ENCODE measurements at regions not wholly inside any gene's neighbourhood (a gene's known extent, or its start where the extent isn't known, plus 50 kb on each side); places are given as distances from the start of the nearest gene placed in this dataset.

GRCh38 chr3:104628185-104628789, 738.4 kb upstream of the ALCAM start (continued):
- no peak for TF ChIP-seq IRF3 (IDR thresholded peaks at IDR 0.05)
- TF ChIP-seq E2F4 (IDR thresholded peaks at IDR 0.05; ENCODE audit: low read depth, low read length) = no peak
- TF ChIP-seq ASH2L (IDR thresholded peaks at IDR 0.05; ENCODE audit: borderline replicate concordance, low read depth) = no peak
- no peak for TF ChIP-seq NR2F1 (conservative IDR thresholded peaks at IDR 0.05)

- no peaks in the 10 kb centered on the region for H3K36me3 ChIP-seq (ENCODE audit: control insufficient read depth in 2 of 2, insufficient read depth in 2 of 2, low read length in 1 of 2)
- ChIA-PET SMC1A (ENCODE audit: uncharacterized antibody, unreplicated experiment) (no interaction called here), POLR2A (no interaction called here), RAD21 (ENCODE audit: unreplicated experiment) (no interaction called here), CTCF (interaction anchor here (0.6 to 1.3 kb wide), 2 partner anchors 30 to 900 kb away, joined by 3 to 4 read pairs; no protein-coding TSS in a partner anchor)
- no peaks in the 10 kb centered on the region for H4K20me1 ChIP-seq (ENCODE audit: control insufficient read depth, insufficient read depth)
- H3K27me3 ChIP-seq (replicated peaks in 1 of 2; ENCODE audit: control insufficient read depth in 2 of 2, insufficient read depth in 2 of 2, low read length in 1 of 2) = no peaks in the 10 kb centered on the region
- H3K4me2 ChIP-seq (ENCODE audit: control insufficient read depth, insufficient read depth) = no peak overlapping the region
- BruUV-seq (replicated peaks) = no TSS peak
- no peak overlapping the region for H3K4me3 ChIP-seq
- H3K27ac ChIP-seq (ENCODE audit: control insufficient read depth, insufficient read depth) = no peak overlapping the region
- intact Hi-C loops (cut with micrococcal nuclease; ENCODE audit: unreplicated experiment) (loop anchor here (2.0 kb wide), 1 partner anchor 740 kb away; no protein-coding TSS in a partner anchor), in situ Hi-C loops (cut with MboI) (no loop called here)
- no peak overlapping the region for H2AFZ ChIP-seq (ENCODE audit: control insufficient read depth, low read depth, low read length)
- ATAC-seq (no peak), FAIRE-seq (no peak), DNase-seq (ENCODE audit: low read depth, low spot score) (no peak)
- H3K4me1 ChIP-seq (ENCODE audit: control insufficient read depth, insufficient read depth, low read length) = no peaks in the 10 kb centered on the region
- no peaks in the 10 kb centered on the region; the same call in 2 of the 3 replicates for H3K9me3 ChIP-seq (replicated peaks; ENCODE audit: control insufficient read depth, insufficient read depth, low read length)
- no peaks in the 10 kb centered on the region for H3K79me2 ChIP-seq (ENCODE audit: control insufficient read depth, insufficient read depth, low read length)
- no peak overlapping the region for H3K9ac ChIP-seq (ENCODE audit: control insufficient read depth, insufficient read depth, low read length)
- 23% methylated on average over 1 of the region's 1 CpG for WGBS (ENCODE audit: insufficient coverage, insufficient replicate concordance, low lambda C conversion rate, missing lambda C conversion rate)
- TF ChIP-seq POLR2AphosphoS5 (IDR thresholded peaks at IDR 0.05; ENCODE audit: low read length) (no peak), JUNB (IDR thresholded peaks at IDR 0.05) (no peak), ZBTB40 (IDR thresholded peaks at IDR 0.05; ENCODE audit: borderline replicate concordance) (no peak), CREB1 (IDR thresholded peaks at IDR 0.05; ENCODE audit: low read depth) (no peak), ZBTB33 (IDR thresholded peaks at IDR 0.05) (no peak), E2F8 (IDR thresholded peaks at IDR 0.05; ENCODE audit: low read depth, partially characterized antibody) (no peak)
Observed at GRCh38 chr3:104629038-104629437, 737.7 kb upstream of the ALCAM start.
